DOHH2 (cell line): ENCODE measurements at regions not wholly inside any gene's neighbourhood (a gene's known extent, or its start where the extent isn't known, plus 50 kb on each side); places are given as distances from the start of the nearest gene placed in this dataset.

Experiments
- H3F3A ChIP-seq: fragments of 200-600 bp; sonication (generic), shearing (Covaris generic); 2 replicates; pipeline ENCODE4 v1.6.0; 2016; ENCODE audit warnings: antibody characterized with exemption, mild to moderate bottlenecking; ENCODE audit not compliant: control insufficient read depth, insufficient read depth
- H3K27ac ChIP-seq: fragments of 200-600 bp; sonication (generic); 2 replicates; pipeline ENCODE4 v1.5.1; 2014; ENCODE audit warnings: low read depth, mild to moderate bottlenecking, low read length, moderate library complexity
- H3K27me3 ChIP-seq: fragments of 200-600 bp; sonication (generic); 2 replicates; pipeline ENCODE4 v1.6.1; 2014; ENCODE audit warnings: mild to moderate bottlenecking, low read length, mixed read lengths; ENCODE audit not compliant: control insufficient read depth
- H3K36me3 ChIP-seq: fragments of 200-600 bp; sonication (generic); 2 replicates; pipeline ENCODE4 v1.6.1; 2014; ENCODE audit warnings: mild to moderate bottlenecking, low read length, moderate library complexity, mixed read lengths; ENCODE audit not compliant: control insufficient read depth
- H3K4me1 ChIP-seq: fragments of 200-600 bp; sonication (generic); 2 replicates; pipeline ENCODE4 v1.6.1; 2014; ENCODE audit warnings: mild to moderate bottlenecking, low read length, mixed read lengths; ENCODE audit not compliant: control insufficient read depth
- H3K4me2 ChIP-seq: fragments of 200-600 bp; sonication (generic); 2 replicates; pipeline ENCODE4 v1.6.0; 2014; ENCODE audit warnings: mild to moderate bottlenecking, low read length, moderate library complexity
- H3K4me3 ChIP-seq: fragments of 200-600 bp; sonication (generic); 2 replicates; pipeline ENCODE4 v1.5.1; 2014; ENCODE audit warnings: mild to moderate bottlenecking, low read length, mixed read lengths
- H3K79me2 ChIP-seq: fragments of 200-600 bp; sonication (generic); 2 replicates; pipeline ENCODE4 v1.6.1; 2014; ENCODE audit warnings: mild to moderate bottlenecking, low read length, mixed read lengths; ENCODE audit not compliant: control insufficient read depth
- H3K9me2 ChIP-seq: fragments of 200-600 bp; sonication (generic); replicated peaks from 2 replicates; pipeline ENCODE4 v1.6.1; 2014; ENCODE audit warnings: mild to moderate bottlenecking, low read length, mixed read lengths; ENCODE audit not compliant: control insufficient read depth
- H3K9me3 ChIP-seq: fragments of 200-600 bp; sonication (generic); 2 replicates; pipeline ENCODE4 v1.6.1; 2014; ENCODE audit warnings: antibody characterized with exemption, low read length, mixed read lengths; ENCODE audit not compliant: control insufficient read depth, insufficient read depth
- H4K20me1 ChIP-seq: fragments of 200-600 bp; sonication (generic); 2 replicates; pipeline ENCODE4 v1.6.0; 2014; ENCODE audit warnings: low read depth, mild to moderate bottlenecking, antibody characterized with exemption, low read length, moderate library complexity; ENCODE audit not compliant: control insufficient read depth, insufficient read depth
- CTCF ChIP-seq: fragments of 200-600 bp; sonication (generic); IDR thresholded peaks from one replicate; pipeline ENCODE4 v1.5.1; 2014; ENCODE audit warnings: antibody characterized with exemption, mild to moderate bottlenecking, low read depth, low read length; ENCODE audit not compliant: poor library complexity, severe bottlenecking
- EZH2phosphoT487 ChIP-seq: fragments of 200-600 bp; sonication (generic); IDR thresholded peaks from 2 replicates; pipeline ENCODE4 v1.6.1; 2017; ENCODE audit warnings: borderline replicate concordance, mild to moderate bottlenecking, antibody characterized with exemption, low read length, moderate library complexity, mixed read lengths

GRCh38 chr1:62981434-62981833 lies 197.5 kb downstream of the ATG4C start:
- Histone ChIP-seq H3K27ac (no peak overlapping the region), H3K27me3 (no peaks in the 10 kb centered on the region), H3K4me2 (no peak overlapping the region), H3K9me3 (no peaks in the 10 kb centered on the region), H3K79me2 (no peaks in the 10 kb centered on the region), H3F3A (no peaks in the 10 kb centered on the region), H3K4me3 (no peak overlapping the region), H4K20me1 (no peaks in the 10 kb centered on the region), H3K9me2 (no peaks in the 10 kb centered on the region), H3K4me1 (no peaks in the 10 kb centered on the region), H3K36me3 (no peaks in the 10 kb centered on the region)
- TF ChIP-seq CTCF: no peak
- no peak for TF ChIP-seq EZH2phosphoT487

- TF ChIP-seq CTCF: no peak
- TF ChIP-seq EZH2phosphoT487: no peak
- H3K27me3 ChIP-seq: peaks cover 5% of the 10 kb centered on the region
- H4K20me1 ChIP-seq: no peaks in the 10 kb centered on the region
- no peaks in the 10 kb centered on the region for H3F3A ChIP-seq
- no peaks in the 10 kb centered on the region for H3K4me1 ChIP-seq
- H3K4me2 ChIP-seq: no peak overlapping the region
- no peak overlapping the region for H3K27ac ChIP-seq
- H3K79me2 ChIP-seq: no peaks in the 10 kb centered on the region
- no peaks in the 10 kb centered on the region for H3K9me2 ChIP-seq
- no peaks in the 10 kb centered on the region for H3K9me3 ChIP-seq
- H3K36me3 ChIP-seq: no peaks in the 10 kb centered on the region
- H3K4me3 ChIP-seq: no peak overlapping the region
Measured at GRCh38 chr1:62988867-62989266, 204.9 kb downstream of the ATG4C start.

- Histone ChIP-seq H3K4me1 (no peaks in the 10 kb centered on the region), H3K27ac (no peak overlapping the region), H3K79me2 (no peaks in the 10 kb centered on the region), H3K9me3 (no peaks in the 10 kb centered on the region), H4K20me1 (no peaks in the 10 kb centered on the region), H3K4me2 (no peak overlapping the region), H3K27me3 (peaks cover 5% of the 10 kb centered on the region), H3K36me3 (no peaks in the 10 kb centered on the region), H3K4me3 (no peak overlapping the region), H3K9me2 (no peaks in the 10 kb centered on the region), H3F3A (no peaks in the 10 kb centered on the region)
- no peak for TF ChIP-seq EZH2phosphoT487
- TF ChIP-seq CTCF: no peak
Measured at GRCh38 chr1:62989497-62989896, 205.6 kb downstream of the ATG4C start.

GRCh38 chr1:62991152-62991551 lies 207.2 kb downstream of the ATG4C start:
- Histone ChIP-seq H3F3A (no peaks in the 10 kb centered on the region), H3K9me3 (no peaks in the 10 kb centered on the region), H3K4me2 (no peak overlapping the region), H3K4me1 (no peaks in the 10 kb centered on the region), H3K36me3 (no peaks in the 10 kb centered on the region), H3K79me2 (no peaks in the 10 kb centered on the region), H3K9me2 (no peaks in the 10 kb centered on the region), H3K27ac (no peak overlapping the region), H4K20me1 (no peaks in the 10 kb centered on the region), H3K4me3 (no peak overlapping the region), H3K27me3 (peaks cover 5% of the 10 kb centered on the region)
- TF ChIP-seq EZH2phosphoT487 (no peak), CTCF (no peak)
